ENCODE measurements at regions not wholly inside any gene's neighbourhood (a gene's known extent, or its start where the extent isn't known, plus 50 kb on each side); places are given as distances from the start of the nearest gene placed in this dataset.

GRCh38 chr2:35080231-35080910 lies 1275.2 kb upstream of the CRIM1 start:
- TF ChIP-seq CTCF (IDR thresholded peaks at IDR 0.05) = no peak
- TF ChIP-seq POLR2A (IDR thresholded peaks at IDR 0.05) = no peak
